GM13977 (cell line): ENCODE measurements at regions not wholly inside any gene's neighbourhood (a gene's known extent, or its start where the extent isn't known, plus 50 kb on each side); places are given as distances from the start of the nearest gene placed in this dataset.

ENCODE experiments used
- DNase-seq: peaks from one replicate; pipeline ENCODE4 v3.0.0; 2012; ENCODE audit warnings: low spot score
- CTCF ChIP-seq: IDR thresholded peaks from 2 replicates; pipeline ENCODE4 v1.5.1; 2012; ENCODE audit warnings: mild to moderate bottlenecking, control low read depth; ENCODE audit not compliant: insufficient read depth; ENCODE audit errors: extremely low read depth, missing control alignments
- in situ Hi-C: fragments of 300-500 bp; cut with MboI; formaldehyde crosslinking; loops from one replicate; pipeline ENCODE4 v1.12.0; 2022; ENCODE audit warnings: low sequenced_read_pairs, low pct_unique_long_range_greater_than_20kb, mixed read lengths, inconsistent platforms; ENCODE audit not compliant: unreplicated experiment

GRCh38 chr10:29084681-29085307 lies 204.1 kb upstream of the LYZL1 start:
- DNase-seq: no peak
- in situ Hi-C loops: no loop called here
- no peak for TF ChIP-seq CTCF

- in situ Hi-C loops: no loop called here
- no peak for TF ChIP-seq CTCF
- no peak for DNase-seq
Observed at GRCh38 chr10:29089091-29089490, 199.8 kb upstream of the LYZL1 start.

- in situ Hi-C loops: no loop called here
- no peak for TF ChIP-seq CTCF
- DNase-seq: no peak
Observed at GRCh38 chr10:29096303-29096824, 192.5 kb upstream of the LYZL1 start.

GRCh38 chr10:29098423-29098822 lies 190.4 kb upstream of the LYZL1 start:
- in situ Hi-C loops: no loop called here
- no peak for DNase-seq
- TF ChIP-seq CTCF: no peak

GRCh38 chr10:29099001-29099400 lies 189.9 kb upstream of the LYZL1 start:
- in situ Hi-C loops: no loop called here
- no peak for TF ChIP-seq CTCF
- no peak for DNase-seq

- DNase-seq: no peak
- in situ Hi-C loops: no loop called here
- TF ChIP-seq CTCF: no peak
Observed at GRCh38 chr10:29099415-29099814, 189.5 kb upstream of the LYZL1 start.
